NCI-H1048 (cell line): ENCODE measurements at regions not wholly inside any gene's neighbourhood (a gene's known extent, or its start where the extent isn't known, plus 50 kb on each side); places are given as distances from the start of the nearest gene placed in this dataset.

Experiments used
- DNase-seq: peaks from one replicate; lab custom pipeline; 2025; lab: John Stamatoyannopoulos, UW

DNA sequence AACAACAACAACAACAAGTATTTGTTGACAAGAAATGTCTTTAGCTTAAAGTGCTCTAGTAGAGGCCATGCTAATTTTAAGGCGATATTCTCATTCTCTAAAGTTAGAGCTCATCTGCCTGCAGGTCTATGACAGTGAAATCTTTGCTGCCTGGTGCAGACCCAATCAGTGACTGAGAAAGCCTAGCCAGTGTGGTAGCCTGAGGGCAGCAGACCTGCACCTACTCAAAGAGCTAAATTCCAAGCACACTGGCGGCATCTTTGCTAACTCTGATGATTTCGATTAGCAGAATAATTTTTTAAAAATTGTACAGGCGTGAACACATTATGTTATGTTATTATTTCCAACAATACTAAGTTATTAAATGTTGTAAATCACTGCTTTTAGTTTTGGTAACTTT lies 228.8 kb upstream of the RGMA start:
- no peak for DNase-seq

DNA sequence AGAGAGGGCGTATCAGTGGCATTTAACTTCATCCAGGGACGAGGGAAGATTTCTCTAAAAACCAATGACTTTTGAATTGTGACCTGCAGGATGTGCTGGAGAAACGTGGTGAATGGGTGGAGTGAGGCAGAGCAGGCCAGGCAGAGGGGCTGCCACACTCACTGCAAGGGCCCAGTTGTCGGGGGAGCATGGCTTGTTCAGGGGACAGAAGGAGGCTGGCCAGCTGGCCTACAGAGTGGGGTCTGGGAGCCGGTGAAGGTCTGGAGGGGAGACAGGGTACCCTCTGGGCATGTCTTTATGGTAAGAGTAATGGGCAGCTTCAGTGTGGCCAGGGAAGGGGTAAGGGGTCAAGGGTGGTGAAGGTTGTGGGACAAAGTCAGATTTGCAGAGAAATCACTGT lies 225.2 kb upstream of the RGMA start:
- DNase-seq = no peak

DNA sequence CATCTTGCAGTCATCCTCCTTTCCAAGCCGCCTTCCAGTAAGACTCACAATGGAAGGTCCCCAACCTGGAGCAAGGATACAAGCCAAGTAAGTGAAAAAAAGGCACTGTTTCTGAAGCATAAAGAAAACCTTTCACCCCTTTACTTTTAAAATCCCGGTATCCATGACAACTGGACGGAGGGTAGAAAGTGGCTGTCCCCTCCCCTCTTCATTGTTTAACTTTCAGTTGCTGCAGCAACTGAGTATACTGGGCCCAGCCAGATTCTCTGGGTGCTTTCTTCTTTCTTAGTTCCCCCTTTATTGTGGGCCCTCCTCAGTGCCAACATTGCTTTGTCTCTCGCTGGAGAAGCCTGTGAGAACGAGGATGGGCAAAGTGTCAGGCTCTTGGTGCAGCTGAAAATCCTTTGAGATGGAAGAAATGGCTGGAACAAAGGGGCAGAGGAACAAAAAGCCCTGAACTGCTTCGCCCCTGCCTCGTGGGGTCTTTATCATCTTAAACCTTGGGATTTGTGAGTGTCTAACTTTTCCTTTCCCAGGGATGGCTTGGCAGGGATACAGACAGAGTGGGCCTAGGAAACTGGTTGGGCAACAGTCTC lies 224.0 kb upstream of the RGMA start:
- no peak for DNase-seq

DNA sequence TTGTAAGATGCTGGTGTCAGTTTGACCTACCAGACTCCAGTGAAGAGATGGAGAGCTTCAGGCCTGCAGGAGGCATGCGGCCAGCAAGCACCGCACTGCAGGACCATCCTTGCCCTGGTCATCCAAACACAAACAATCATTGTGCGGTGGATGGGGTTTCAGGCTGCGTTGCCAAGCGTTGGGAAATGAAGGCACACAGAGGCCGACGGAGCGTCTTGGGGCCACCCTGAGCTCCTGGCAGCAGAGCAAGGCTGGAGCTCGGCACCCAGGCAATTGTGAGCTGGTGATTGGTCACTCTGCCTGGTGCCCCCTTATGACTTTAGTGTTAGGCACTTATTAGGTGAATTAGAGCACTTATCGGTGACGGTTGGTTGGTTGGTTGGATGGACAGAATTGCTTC lies 222.6 kb upstream of the RGMA start:
- no peak for DNase-seq

DNA sequence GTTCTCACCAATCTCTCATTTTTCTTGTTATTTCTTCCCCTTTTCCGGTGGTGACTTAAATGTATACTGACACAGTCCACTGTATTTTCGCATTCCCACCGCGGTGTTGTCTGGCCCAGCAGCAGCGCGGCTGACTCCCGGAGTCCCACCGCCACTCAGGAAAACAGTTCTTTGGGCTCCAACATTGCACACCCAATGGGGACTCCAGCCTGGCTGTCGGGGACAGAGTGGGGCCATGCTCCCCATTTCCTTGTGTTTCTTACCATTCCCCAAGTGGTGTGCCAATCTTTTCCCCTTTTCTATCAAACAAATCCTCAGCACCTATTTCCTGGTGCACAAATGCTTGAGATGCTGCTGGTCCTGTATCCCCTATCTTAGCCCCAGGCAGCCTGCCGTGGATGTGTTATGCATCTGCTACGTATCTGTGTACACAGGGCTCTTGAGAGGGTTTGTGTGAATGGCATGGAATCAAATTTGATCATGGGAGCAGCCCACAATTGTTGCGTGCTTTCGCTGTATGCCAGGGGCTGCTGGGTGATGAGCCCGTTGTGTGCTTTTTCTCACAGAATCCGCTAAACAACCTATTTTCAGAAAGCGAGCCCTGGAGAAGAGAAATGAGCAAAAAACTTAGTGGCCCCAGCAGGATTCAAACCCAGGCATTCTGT lies 219.1 kb upstream of the RGMA start:
- no peak for DNase-seq

DNA sequence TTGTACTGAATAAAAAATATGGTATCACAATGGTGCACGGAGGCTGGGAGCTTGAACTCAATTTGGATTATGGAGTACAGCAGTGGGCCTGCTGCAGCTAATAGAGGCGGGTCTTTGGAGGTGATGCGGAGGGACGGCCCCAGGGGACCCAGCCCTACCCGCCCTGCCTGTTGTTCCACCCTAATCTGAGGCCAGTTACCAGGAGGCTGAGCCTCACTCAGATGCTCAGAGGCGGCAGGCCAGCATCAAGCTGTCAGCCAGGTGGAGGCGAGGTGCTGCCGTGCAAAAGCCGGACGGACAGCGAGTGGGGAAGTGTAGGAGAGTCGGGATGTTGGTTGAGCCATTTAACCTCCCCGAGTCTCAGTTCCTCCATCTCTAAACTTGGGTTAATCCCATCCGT lies 218.5 kb upstream of the RGMA start:
- no peak for DNase-seq

DNA sequence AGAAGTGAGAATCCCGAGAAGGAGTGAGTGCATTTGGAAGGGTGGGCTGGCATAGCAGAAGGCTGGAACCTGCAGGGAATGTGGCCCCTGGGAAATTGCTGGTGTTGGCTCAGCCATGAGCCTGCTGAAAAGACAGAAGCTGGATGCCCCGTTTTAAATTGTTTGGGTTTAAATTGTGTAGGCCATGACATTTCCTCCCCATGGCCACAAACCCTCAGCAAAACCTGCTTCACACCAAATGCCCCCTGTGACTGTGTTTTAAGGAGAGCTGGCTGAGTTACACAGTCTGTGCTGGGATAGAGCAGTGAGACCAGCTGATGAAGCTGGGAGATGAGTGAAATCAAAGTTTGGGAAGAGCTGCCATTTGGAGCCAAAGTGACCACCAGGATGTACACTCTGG lies 216.3 kb upstream of the RGMA start:
- DNase-seq = no peak

DNA sequence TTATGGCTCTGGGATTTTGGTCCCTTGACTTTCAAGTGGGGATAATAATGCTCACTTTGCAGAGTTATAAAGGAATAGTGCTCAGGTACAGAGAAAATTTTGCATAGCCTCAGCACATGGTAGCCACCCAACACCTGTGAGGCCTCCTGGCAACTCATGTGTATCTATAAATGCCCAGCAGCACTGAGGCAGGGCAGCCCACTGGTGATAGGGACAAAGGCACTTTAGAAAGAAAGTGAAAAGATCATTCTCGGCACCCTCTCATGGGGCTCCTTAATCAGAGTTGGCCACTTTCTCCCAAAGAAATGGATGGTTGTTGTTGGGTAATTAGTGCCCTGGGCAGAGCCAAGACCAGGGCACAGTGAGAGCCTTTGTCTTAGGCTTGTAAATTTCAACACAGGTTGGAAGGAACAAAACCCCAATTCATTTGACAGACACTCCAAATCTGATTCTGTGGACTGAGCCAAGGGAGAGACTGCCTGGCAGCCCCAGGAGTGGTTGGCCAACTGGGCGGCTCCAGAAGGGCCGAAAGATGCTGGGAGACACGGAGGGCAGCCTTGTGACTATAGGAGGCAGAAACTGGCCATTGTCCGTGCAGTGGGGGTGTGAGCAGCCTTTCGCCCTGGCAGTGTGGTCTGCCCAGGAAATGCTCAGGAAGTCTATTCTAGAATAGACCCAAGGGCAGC lies 213.2 kb upstream of the RGMA start:
- DNase-seq = no peak

DNA sequence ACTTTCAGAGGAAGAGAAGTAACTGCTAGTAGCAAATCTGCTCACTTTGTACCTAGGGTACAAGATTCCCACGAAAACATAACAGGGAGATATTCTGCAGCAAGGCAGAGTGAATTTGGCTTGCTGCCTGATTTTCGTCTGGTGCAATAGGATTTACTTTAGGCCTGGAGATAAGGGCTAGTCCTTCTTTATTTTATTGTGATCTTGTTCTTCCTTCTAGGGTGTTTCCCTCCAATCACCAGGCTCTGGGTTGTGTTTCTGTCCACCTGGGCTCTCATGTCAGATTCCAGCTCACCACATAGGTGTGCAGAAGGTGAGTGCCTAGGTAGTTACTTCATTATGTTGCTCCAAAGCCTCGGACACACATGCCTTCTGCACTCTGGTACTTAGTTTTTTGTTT lies 211.8 kb upstream of the RGMA start:
- no peak for DNase-seq

DNA sequence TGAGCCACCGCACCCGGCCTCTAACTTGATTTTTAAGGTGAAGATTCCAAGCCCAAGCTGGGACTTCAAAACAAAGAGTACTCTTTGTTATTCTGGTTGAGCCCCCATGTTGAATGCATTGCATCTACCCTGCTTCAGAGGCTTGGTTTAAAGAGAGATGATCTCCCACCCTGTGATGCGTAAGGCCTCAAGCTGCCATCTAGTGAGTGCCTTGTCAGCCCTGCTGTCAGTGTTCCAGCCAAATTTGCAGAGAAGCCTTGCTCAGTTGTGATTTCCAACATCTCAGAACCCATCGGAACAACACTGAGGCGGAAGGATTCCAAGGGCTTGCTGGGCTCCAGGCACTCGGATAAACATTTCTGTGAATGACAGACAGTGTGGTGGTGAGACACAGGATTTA lies 210.7 kb upstream of the RGMA start:
- no peak for DNase-seq

DNA sequence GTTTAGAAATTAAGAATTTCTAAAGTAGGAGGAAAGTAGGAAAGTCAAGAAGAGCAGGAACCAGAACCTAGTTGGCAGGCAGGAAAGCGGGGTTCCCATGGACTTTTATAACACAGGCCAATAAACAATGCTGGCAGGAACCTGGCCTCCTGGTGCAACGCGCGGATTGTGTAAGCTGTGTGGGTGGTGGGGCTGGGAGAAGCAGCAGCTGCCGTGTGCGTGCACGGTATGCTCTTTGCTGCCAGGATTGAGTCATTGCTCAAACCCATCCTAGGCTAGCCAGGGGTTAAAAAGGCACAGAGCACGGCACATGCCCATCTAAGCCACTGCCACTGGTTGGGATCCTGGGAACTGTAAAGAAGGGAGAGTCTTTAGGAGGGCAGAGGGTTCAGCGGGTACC lies 209.9 kb upstream of the RGMA start:
- DNase-seq = no peak

DNA sequence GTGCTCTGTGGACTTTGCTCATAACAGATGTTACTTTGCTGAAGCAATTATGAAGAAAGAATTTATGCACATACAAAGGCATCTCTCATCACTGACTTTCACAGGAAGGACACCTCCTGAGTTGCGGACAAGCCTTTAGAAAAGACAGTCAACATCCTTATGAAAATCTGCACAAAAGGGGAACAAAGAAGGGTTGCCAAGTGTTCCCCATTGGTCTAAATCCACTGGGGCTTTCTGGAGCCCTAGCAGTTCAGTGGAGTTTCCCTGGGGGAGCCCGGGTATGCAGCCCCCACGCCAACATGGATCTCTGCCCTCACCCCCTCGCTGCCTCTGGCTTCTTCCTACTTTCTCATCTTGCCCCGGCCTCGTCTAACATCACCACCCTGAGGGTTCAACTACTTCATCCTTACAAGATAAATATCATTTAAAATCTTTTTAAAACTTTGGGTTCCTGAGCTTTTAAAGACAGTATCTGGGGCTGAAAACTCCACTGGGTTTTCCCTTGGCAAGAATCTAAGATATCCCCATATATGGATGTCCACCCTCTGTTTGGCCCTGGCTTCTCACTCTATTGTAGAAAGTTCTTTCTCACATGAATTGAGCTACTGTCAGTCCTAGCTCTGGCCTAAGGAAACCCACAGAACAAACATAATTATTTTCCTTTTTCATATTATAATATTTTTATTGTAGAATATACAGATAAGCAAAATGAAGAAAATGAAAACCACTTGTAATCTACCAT lies 207.9 kb upstream of the RGMA start:
- no peak for DNase-seq

DNA sequence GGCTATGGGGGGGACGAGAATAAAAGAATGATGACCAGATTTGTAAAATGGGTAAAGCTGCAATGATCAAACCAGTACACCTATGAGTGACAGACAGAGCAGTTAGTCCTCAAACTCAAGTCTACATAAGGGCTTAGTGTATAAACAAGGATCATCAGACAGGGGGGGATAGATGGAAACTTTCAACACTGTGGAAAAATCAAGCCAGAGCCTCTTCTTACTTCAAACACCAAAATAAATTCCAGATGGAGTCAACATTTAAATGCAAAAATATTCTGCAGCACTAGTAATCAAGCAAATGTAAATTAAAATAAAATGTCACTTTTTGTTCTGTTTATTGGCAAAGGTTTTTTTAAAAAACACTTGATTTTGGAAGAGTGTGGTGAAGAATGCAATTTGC lies 205.9 kb upstream of the RGMA start:
- no peak for DNase-seq

DNA sequence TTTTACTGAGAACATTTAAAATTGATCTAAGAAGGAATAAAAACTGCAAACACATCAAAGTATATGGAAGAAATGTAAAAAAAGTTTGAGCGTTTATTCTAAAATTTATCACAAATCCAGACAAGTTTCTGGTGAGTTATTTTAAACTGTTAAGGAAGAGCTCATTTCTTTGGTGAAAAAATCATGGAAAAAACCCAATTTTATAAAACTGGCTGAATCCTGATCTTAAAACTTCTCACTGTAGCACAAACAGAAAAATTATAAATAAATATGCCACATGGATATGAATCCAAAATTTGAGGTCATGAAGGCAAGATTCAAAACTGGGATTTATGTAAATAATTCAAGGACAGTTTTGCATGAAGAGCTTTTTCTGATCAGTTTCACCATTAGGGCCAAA lies 205.1 kb upstream of the RGMA start:
- no peak for DNase-seq

DNA sequence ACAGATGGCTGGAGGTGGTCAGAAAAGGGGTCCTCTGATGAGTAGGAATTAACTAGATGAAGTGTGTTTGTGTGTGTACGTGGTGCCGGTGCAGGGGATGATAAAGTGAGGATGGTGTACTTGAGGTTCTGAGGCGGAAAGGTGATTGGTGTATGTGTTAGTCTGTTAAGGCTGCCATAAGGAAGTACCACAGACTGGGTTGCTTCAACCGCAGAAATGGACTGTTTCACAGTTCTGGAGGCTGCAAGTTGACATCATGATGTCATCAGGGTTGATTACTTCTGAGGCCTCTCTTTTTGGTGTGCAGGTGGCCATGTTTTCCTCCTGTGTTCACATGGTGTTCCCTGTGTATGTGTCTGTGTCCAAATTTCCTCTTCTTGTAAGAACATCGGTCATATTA lies 202.4 kb upstream of the RGMA start:
- DNase-seq = no peak

DNA sequence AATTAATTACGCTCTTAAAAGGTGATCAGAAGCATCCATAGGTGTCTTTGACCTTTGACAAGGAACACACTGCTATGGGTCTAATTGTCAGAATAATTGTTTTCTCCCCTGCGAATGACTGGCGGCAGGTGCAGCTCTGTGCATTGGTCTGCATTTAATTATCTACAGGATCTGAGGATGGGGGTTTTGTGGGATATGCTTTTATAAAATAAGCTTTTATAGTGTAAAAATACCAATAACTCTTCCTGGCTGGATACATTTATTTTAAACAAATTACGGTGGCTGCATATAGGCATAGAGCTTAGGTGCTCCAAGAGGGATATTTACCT lies 201.6 kb upstream of the RGMA start:
- no peak for DNase-seq

DNA sequence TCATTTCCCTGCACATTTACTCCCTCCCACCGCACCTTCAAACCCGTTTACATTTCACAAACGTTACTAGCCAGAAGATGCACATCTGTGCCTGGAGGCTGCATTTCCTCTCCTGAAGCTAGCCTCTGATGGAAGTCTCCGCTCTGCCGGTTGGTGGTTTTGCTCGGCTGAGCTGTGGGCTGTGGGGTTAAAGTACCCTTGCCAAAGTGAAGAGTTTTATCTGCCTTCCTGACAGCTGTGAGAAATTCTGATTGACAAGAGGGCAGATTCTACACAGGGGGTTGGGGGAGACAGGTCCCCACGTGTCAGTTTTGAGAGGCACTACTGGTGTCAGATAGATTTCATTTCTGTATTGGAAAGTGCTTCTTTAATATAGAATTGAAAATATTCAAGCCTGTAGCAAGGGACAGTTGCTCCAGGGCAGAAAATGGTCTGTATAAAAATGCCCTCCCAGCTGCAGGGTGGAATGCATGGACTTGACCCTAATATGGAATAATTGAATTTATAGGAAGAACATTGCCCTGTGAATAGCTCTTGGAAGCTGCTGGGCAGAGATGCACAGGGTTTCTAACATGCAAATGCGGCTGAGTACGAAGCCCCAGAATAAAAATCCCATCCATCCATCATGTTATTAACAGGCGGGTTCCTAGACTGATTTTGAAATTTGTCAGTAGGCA lies 201.1 kb upstream of the RGMA start:
- no peak for DNase-seq

DNA sequence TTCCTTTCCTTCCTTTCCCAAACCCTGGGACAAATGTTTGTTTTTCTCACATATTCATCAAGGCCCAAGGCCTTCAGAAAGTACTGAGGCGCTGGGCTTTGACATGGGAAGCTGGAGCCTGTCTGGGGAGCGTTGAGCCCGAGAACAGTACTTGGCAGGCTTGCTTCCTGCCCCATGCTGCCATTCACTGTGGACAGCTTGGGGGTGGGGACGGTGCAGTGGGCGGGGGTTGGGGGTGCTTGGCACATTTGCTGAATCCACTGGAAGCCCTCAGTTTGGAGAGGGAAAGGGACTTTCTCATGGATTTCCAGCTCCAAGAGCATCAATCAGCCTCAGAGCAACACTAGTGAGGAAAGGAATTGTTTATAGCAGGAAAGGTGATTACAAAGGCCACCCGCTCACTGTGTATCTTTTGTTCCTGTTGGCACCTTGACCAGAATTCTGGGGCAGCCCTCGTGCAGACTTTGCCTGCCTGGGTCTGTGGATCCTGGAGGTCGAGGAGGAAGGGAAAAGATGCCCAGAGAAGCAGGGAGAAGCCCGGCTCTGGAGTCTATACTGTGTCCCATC lies 199.8 kb upstream of the RGMA start:
- no peak for DNase-seq

DNA sequence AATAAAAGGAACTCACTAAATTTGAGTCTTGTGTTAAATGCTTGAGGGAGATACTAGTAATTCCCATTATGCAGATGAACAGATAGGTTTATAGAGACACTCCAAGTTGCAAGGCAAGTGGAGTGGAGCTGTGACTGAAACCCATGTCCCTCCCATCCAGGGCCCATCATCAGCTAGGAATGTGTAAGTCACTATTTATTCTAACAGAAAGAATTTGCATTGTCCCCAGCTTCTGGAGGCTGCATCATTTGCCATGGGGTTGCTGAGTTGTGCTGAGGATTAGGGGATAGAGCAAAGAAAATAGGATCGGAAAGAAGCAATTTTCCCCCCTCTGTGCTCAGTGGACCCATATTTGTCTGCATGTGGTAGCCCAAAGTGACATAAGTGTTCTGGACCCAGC lies 197.4 kb upstream of the RGMA start:
- DNase-seq = no peak

DNA sequence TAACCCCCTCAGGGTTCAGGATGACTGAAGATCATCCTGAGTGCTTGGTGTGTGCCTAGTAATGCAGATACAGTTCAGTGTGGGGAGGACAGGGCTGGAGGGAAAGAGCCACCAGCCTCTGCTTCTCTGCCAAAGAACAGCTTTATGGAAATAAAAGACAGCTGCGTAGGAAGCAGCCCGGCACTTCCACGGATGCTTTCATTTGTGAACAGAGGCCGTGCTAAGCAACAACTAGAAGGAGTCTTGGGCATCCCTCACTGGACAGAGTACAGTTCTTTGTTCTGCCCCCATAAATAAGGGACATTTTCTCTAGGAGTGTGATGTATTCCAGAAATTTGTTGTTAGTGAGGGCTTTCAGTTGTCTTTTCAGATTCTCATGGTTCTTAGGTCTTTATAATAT lies 194.8 kb upstream of the RGMA start:
- DNase-seq = no peak

DNA sequence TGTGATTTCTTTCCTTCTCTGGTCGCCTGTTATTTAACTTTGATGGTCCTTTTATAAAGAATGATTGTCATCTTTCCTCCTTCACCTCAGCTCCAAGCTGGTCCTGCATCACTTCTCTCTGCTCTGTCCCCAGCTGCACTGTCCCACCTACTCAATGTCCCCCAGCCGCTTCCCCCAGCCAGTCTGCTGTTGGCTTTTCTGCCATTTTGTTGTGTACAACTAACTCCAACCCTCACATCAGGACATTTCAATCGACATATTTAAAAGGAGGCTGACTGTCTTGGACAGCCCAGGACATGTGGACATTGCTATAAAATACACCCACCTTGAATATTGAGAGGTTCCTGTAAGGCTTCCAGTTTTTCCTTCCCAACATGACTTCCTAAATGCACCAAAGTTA lies 193.8 kb upstream of the RGMA start:
- no peak for DNase-seq

DNA sequence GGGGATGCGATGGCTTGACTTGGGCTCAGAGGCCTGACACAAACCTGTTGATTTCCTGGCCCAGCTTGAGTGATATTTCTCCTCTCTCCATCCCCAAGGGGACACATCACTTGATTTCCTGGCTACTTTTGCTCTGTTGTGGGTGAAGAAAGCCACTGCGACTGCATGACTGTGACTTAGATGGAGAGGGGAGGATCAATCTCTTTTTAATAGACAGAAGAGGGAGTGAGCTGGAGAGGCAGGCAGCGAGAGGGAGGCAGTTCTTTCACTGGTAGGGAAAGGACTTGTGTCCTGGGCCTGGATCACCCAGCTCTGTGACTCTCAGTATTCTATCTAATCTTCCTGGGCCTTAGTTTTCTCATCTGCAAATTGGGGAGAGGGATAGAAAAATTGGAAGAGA lies 189.8 kb upstream of the RGMA start:
- DNase-seq = no peak
